Activated CD8-positive, alpha-beta memory T cell treated with anti-CD3 and anti-CD28 coated beads, Interleukin-2, amount 50 U/mL, for 1 hour (primary cell): ENCODE measurements at regions not wholly inside any gene's neighbourhood (a gene's known extent, or its start where the extent isn't known, plus 50 kb on each side); places are given as distances from the start of the nearest gene placed in this dataset.

Experiments used
- DNase-seq: peaks from one replicate; pipeline ENCODE4 v3.0.0-alpha.2; 2020; ENCODE audit errors: extremely low read depth

DNA sequence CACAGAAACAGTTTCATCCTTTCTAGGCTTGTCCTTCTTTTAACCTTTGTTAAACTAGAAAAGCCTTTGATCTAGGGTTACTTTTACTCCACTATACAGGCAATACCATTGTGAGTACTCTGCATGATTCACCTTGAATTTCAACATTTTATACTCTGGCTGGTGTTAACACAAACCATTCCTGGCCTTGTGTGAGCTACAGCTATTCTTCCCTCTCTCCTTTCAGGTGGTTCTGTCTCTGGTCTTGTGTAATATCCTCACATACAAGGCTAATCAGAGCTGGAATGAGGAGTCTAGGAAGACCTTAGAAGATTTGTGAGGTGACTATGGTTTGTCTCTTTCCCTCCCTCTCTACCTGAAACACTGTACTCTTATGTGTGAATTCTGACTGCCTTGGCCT, 837.4 kb upstream of the USP15 start:
- no peak for DNase-seq

- no peak for DNase-seq
These were observed 808.1 kb upstream of the USP15 start for GRCh38 chr12:61452076-61452475.

DNA sequence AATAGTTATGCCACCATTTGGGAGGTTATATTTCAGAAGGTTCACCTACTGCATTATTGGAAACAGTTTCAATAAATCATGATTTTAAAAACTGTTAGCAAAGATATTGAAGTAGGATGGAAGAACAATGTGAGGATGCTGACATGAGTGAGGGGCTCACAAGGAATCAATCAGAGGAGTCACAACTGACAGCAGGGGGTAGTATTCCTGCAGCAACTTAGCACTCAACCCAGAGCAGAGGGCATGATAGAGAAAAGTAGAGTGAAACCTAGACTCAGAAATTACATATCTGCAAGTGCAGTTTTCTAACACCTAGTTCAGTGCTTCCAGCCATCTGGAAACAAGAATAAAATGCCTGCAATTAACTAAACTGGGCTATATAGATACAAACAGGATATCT, 772.5 kb upstream of the USP15 start:
- no peak for DNase-seq

DNA sequence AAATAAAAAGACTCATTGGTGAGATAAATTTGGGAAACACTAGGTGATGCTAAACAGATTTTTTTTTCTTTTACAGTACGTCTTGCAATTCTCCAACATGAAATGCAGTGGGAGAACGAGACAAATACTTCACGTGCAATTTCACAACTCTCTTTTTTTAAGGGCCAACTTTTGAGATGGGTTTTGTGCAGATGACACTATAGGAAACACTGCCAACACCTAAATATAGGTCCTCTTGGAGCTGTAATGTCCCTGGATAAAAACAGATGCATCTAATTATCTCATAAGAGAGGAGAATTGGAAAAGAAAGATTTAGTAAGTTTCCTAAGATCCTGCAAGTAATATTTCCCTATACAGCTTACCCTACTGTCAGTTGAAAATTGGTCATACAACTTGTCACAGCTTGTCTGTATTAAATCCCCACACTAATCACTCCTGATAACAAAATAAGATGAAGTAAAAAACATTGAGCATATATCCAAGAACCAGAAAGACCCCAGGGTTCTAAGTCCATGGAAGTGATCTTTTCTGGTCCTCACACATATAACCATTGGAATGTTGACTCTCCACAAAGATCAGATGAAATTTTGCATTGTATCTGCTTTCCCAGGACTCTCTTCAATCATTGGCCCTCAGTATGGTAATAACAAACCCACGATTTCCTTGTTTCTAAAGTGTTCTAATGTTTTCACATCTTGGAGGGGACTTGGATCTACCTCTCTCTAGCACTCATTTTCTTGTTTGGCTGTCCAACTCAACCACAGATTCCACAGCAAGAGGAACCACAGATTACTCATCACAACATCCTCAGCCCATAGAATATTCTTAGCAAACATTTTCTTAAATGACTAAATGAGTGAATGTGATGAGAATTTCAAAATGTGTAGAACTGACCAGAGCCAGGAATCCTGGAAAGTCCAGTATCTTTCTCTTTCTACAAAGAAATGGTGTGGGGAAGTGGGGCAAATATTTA, 769.4 kb upstream of the USP15 start:
- DNase-seq = no peak

DNA sequence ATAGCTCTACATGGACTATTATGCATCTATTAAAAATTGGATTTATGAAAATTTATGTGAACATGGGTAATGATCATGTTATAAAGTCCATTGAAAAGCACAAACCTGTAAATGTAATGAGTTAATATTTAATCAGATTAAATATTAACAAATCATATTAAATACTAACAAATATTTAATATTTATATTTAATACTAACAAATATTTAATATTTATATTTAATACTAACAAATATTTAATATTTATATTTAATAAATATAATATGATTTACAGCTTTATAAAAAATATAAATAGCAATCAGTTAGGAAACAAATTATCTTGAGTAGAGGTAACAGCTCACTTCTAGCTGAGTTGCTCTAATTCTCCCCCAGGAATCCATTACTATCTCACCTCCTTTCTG, 758.0 kb upstream of the USP15 start:
- no peak for DNase-seq

- no peak for DNase-seq
These were observed 755.7 kb upstream of the USP15 start for GRCh38 chr12:61504396-61505080.

DNA sequence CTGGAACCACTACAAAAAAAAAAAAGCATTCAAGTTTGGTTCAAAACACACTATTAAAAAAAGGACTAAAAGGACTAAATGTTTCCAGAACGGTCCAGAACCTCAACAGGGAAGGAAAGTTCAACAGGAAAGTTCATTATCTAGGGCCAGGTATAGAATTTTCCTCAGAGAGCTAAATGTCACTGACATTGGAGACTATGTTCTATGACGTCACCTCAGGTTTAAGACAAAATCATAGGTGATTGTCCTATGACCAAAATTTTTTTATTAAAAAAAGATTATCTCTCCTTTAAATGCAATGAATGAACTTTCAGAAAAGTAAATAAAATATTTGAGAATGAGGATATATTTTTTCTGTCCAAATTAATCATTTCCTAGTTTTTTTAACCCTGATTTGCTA, 746.7 kb upstream of the USP15 start:
- DNase-seq = no peak

GRCh38 chr12:61514016-61514415, 746.2 kb upstream of the USP15 start:
- no peak for DNase-seq

DNA sequence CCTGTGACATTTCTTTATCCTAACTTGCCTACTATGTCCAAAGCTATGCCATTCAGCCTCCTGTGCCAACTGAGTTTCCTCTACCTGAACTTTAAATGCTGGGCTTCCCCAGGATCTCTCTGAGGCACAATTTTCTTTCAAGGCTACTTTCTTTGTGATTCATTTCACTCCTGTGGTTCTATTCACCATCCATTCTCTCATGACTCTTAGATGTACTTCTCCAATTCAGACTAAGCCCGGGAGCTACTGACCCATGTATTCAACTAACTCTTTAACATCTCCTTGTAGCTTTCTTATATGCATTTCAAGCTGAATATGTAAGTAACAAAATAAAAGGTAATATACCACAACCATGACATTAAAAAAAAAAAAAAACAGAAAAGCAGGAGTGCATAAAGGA, 738.9 kb upstream of the USP15 start:
- no peak for DNase-seq

GRCh38 chr12:61523276-61523992, 736.8 kb upstream of the USP15 start:
- DNase-seq = no peak

DNA sequence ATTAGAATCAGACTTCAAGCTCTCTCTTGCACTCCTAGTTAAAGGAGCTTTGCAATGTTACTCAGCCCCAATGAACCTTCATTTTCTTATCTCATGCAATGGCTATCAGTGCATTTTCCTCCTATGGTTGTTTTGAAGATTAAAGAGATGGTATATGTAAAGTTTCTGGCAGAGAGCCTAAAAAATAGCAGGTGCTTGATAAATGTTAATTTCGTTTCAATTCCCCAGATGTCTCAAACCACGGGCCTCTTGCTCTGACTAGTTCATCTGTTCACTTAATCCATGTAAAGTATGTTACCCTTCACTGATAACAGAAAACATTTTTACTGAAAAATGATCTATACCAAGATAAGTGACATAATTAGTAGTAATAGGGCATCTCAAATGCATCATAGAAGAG, 735.4 kb upstream of the USP15 start:
- DNase-seq = no peak

GRCh38 chr12:61525331-61525730, 734.9 kb upstream of the USP15 start:
- no peak for DNase-seq

DNA sequence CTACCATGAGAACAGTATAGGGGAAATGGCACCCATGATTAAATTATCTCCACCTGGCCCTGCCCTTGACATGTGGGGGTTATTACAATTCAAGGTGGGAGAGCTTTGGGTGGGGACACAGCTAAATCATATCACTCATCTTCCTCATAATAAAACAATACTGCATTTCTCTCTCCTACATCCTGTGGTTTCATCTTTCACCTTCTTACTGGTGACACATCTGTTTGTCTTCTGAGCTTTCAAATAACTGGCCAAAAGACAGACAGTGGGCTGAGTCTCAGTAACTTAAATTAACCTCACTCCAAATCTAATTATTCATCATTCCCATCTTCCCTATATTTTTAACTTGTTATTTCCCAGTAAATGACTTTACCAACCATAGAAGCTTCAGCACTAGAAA, 729.7 kb upstream of the USP15 start:
- no peak for DNase-seq

DNA sequence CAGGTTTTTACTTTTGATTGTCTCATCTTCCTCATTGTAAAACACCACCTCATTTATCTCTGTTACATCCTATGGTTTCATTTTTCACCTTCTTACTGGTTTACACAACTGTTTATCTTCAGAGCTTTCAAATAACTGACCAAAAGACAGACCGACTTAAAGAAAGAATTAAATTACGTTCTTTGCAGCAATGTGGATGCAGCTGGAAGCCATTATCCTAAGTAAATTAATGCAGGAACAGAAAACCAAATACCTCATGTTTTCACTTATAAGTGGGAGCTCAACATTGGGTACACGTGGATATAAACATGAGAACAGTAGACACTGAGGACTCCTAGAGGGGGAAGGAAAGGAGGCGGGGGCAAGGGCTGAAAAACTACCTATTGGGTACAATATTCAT, 729.0 kb upstream of the USP15 start:
- no peak for DNase-seq

DNA sequence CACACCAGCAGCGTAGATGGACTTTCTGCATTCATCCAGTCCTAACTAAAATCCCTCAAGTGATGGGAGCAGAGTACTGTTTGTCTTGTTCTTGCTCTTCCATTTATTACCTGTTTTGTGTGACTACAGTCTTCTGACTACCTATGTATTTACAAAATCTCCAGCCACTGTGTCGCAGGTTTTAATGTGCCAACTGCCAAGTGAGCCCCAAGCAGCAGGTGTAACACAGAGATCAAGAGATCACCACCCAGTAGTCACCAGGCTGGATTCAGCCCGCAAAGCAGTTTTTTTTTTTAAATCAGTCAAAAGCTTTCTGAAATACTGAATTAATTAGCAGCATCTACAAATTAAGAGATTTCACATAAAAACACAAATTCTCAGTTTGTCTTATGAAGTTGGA, 724.1 kb upstream of the USP15 start:
- no peak for DNase-seq

- no peak for DNase-seq
These were observed 723.7 kb upstream of the USP15 start for GRCh38 chr12:61536525-61536924.

DNA sequence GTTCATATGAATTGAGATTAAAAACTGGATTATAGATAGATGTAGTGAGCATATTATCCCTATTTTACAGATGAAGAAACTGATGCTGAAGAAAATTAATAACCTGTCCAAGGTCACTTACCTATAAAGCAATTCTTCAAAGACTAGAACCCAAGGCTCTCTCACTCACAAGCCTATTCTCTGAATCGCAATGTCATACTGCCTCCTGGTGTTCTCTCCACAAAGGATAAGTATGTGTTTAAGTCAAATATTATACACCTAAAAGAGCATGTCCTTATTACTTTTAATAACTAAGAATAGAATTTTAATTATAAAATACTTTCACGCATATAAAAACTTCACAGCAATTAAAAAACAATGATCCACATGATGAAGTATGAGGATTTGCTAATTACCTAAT, 721.3 kb upstream of the USP15 start:
- DNase-seq = no peak

DNA sequence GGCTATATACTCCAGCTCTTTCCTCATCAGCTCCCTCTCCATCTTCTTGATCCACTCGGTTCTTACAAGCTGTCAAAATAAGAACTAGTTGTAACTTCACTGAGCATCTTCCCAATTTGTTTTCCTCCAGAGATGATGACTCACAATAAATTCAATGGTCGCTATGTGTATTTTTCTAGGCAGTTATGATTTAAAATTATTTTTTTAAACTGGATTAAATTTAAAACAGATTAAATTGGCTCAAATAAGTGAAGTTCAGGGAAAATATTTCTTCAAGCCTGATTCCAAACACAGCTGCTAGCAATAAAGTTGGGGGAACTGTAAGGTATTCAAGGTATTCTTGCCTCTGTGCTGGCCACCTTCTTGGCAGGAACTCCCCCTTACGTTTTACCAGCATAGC, 717.7 kb upstream of the USP15 start:
- no peak for DNase-seq

GRCh38 chr12:61546296-61546695, 713.9 kb upstream of the USP15 start:
- DNase-seq = no peak

DNA sequence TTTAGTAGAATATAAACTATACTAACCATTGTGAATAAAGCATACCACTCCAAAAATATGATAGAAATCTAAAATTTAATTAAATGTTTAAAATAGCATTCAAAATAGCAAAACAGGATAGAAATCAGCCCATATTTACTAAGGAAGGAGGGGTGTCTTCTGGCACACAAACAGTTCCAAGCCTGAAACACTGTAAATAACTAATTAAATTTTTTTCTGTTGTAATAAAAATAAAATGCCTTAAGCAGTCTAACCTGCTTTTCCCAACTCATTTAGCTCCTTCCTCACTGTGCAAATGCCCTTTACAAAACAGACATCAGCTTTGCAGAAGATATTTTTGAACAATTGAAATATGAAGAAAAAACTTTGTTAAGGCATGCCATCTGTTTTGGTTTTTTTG, 707.1 kb upstream of the USP15 start:
- DNase-seq = no peak

DNA sequence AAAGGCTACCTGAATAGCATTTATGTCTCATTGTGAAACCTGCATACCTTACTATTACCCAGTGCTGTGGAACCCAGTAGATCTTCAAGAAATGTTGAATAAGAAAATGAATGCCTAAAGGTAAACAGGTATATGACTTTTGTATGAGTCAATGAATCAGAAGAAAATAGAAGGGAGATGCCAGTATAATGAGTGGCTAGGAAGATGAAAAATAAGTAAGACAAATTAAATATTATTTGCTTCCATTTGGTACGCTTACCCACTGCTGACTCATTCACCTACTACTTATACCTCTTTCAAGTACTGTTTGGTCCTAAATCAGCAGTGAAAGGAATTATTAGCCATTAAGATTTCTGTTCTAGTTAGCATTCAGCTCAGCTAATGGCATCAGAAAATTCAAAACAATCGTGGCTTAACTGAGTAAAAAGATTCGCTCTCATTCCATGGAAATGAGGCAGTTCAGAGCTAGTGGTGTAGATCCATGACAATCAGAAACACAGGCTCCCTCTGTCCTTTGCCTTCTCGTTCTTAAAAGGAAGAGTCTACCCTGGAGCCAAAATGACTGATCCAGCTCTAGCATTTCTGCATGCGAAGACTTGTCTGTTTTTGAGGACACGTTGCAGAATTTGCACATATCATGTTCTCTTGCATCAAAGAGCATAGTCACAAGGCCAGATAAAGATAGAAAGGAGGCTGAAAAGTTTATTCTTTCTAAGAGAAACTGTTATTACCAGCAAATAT, 705.8 kb upstream of the USP15 start:
- no peak for DNase-seq
